Stimulated activated effector memory CD8-positive, alpha-beta T cell treated with anti-CD3 and anti-CD28 coated beads, Interleukin-12 subunit alpha, Interleukin-12 subunit beta, amount 100 ng/mL, for 72 hours (primary cell): ENCODE measurements at regions not wholly inside any gene's neighbourhood (a gene's known extent, or its start where the extent isn't known, plus 50 kb on each side); places are given as distances from the start of the nearest gene placed in this dataset.

Source experiments
- ATAC-seq: fragments of 150-1000 bp; cut with Tn5 transposase; 2 replicates; pipeline ENCODE4 v1.10.0; 2021
- DNase-seq, 2 donors: peaks; one replicate each; pipeline ENCODE4 v3.0.0; 2021 to 2022; ENCODE audit warnings: low spot score in 2 of 2
- H3K27ac Mint-ChIP-seq: one replicate; pipeline ENCODE4 v1.8.0; 2022; ENCODE audit warnings: mild to moderate bottlenecking, mixed read lengths
- H3K36me3 Mint-ChIP-seq: one replicate; pipeline ENCODE4 v1.8.0; 2022; ENCODE audit warnings: mild to moderate bottlenecking, mixed read lengths
- H3K4me1 Mint-ChIP-seq: one replicate; pipeline ENCODE4 v1.8.0; 2022; ENCODE audit warnings: mixed read lengths
- H3K4me3 Mint-ChIP-seq: one replicate; pipeline ENCODE4 v1.8.0; 2022; ENCODE audit warnings: mild to moderate bottlenecking, mixed read lengths
- H3K9me3 Mint-ChIP-seq: one replicate; pipeline ENCODE4 v1.8.0; 2022; ENCODE audit warnings: mixed read lengths

DNA sequence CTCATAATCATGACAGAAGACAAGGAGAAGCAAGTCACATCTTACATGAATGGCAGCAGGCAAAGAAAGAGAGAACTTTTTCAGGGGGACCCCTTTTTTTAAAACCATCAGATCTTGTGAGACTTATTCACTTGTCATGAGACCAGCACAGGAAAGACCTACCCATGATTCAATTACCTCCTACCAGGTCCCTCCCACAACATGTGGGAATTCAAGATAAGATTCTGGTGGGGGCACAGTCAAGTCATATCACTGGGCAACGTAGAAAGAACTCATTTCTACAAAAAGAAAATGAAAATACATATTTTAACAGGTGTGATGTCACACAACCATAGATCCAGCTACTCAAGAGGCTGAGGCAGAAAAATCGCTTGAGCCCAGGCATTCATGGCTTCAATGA lies 304.1 kb downstream of the IPMK start:
- no peaks in the 10 kb centered on the region for H3K4me1 Mint-ChIP-seq
- ATAC-seq (no peak), DNase-seq (no peak)
- H3K4me3 Mint-ChIP-seq = no peak overlapping the region
- H3K9me3 Mint-ChIP-seq = peaks cover 7% of the 10 kb centered on the region
- H3K36me3 Mint-ChIP-seq = no peaks in the 10 kb centered on the region
- no peak overlapping the region for H3K27ac Mint-ChIP-seq

- H3K4me3 Mint-ChIP-seq = no peak overlapping the region
- no peak overlapping the region for H3K27ac Mint-ChIP-seq
- H3K36me3 Mint-ChIP-seq = no peaks in the 10 kb centered on the region
- H3K9me3 Mint-ChIP-seq = peaks cover 7% of the 10 kb centered on the region
- DNase-seq (no peak), ATAC-seq (no peak)
- no peaks in the 10 kb centered on the region for H3K4me1 Mint-ChIP-seq
Observed at GRCh38 chr10:57962839-57963238, 304.9 kb downstream of the IPMK start.

- peaks cover 7% of the 10 kb centered on the region for H3K9me3 Mint-ChIP-seq
- H3K4me3 Mint-ChIP-seq = no peak overlapping the region
- H3K4me1 Mint-ChIP-seq = no peaks in the 10 kb centered on the region
- ATAC-seq = no peak
- H3K27ac Mint-ChIP-seq = no peak overlapping the region
- no peaks in the 10 kb centered on the region for H3K36me3 Mint-ChIP-seq
- DNase-seq = no peak
Observed at GRCh38 chr10:57961487-57961886, 306.2 kb downstream of the IPMK start.

GRCh38 chr10:57960406-57960805 lies 307.3 kb downstream of the IPMK start:
- Mint-ChIP-seq H3K36me3 (no peaks in the 10 kb centered on the region), H3K4me3 (no peak overlapping the region), H3K9me3 (peaks cover 7% of the 10 kb centered on the region)

GRCh38 chr10:57959318-57960006 lies 308.2 kb downstream of the IPMK start:
- no peak overlapping the region for H3K4me3 Mint-ChIP-seq
- DNase-seq = no peak
- H3K4me1 Mint-ChIP-seq = no peaks in the 10 kb centered on the region

More at GRCh38 chr10:57960406-57960805, 307.3 kb downstream of the IPMK start:
- ATAC-seq = no peak
- no peaks in the 10 kb centered on the region for H3K4me1 Mint-ChIP-seq
- H3K27ac Mint-ChIP-seq = no peak overlapping the region
- DNase-seq = no peak

DNA sequence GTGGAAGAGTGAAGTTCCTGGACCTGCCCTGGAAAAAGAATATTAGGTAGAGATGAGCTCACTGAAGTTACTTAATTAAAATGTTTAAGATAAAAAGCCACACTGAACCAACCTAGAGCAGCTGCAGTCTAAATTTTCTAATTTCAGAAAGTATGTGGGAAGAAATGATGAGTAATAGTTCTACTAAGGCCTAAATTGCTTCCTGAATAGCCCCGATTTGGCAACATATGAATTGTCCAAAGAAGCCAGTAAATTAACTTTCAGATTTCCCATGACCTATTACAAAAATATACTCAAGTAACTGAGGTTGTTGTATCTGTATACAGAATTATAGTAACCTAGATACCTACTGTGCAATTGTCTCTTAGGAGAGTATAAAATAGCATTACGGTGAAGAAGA lies 312.6 kb downstream of the IPMK start:
- no peak for ATAC-seq
- no peak overlapping the region for H3K27ac Mint-ChIP-seq
- no peaks in the 10 kb centered on the region for H3K36me3 Mint-ChIP-seq
- H3K4me3 Mint-ChIP-seq = no peak overlapping the region
- no peaks in the 10 kb centered on the region for H3K9me3 Mint-ChIP-seq
- H3K4me1 Mint-ChIP-seq = no peaks in the 10 kb centered on the region
- no peak for DNase-seq

More at GRCh38 chr10:57959318-57960006, 308.2 kb downstream of the IPMK start:
- Mint-ChIP-seq H3K36me3 (no peaks in the 10 kb centered on the region), H3K9me3 (peaks cover 7% of the 10 kb centered on the region), H3K27ac (no peak overlapping the region)
- no peak for ATAC-seq

DNA sequence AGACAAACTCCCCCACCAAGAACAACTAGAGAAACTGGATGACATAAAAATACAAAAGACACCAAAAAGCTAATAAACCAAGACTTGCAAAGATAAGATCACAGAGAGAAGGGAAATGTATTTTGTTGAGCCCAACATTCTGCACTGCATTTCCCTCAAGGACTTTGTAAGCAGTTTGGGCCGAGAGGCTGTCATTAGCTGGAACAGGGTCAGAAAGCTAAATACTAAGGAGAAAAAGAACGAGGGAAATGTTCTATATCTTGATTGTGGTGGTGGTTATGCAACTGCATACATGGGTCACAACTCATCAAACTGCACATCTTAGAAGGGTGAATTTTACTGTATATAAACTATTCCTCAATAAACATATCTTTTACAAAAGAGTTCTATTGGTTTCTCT lies 315.0 kb downstream of the IPMK start:
- Mint-ChIP-seq H3K9me3 (no peaks in the 10 kb centered on the region), H3K4me3 (no peak overlapping the region), H3K27ac (no peak overlapping the region), H3K36me3 (no peaks in the 10 kb centered on the region), H3K4me1 (no peaks in the 10 kb centered on the region)
- ATAC-seq (no peak), DNase-seq (no peak)

DNA sequence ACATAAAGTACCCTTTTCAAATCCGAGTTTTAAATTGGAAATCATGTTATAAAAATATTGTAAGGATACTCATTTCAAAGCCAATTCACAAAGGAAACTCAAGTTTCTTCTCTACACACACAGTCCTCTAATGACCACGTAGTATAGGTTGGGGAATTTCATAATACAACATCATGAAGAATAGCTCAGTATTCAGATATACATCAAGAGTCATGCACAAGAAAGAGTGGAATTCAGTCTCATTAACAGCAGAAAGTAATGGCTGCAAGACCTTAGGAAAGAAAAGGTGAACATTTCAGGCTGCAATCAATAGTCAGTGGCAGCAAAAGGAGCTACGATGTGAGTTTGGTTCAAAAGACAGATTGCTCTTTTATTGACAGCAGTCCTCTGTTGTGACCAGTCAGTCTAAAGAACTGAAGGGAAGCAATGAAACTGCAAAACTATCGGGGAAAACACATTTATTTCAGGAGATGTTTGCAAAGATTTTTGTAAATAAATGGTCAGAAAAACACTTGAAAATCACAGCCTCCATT lies 317.2 kb downstream of the IPMK start:
- no peak for ATAC-seq
- Mint-ChIP-seq H3K4me1 (no peaks in the 10 kb centered on the region), H3K27ac (no peak overlapping the region), H3K36me3 (no peaks in the 10 kb centered on the region), H3K4me3 (no peak overlapping the region), H3K9me3 (no peaks in the 10 kb centered on the region)
- no peak for DNase-seq

DNA sequence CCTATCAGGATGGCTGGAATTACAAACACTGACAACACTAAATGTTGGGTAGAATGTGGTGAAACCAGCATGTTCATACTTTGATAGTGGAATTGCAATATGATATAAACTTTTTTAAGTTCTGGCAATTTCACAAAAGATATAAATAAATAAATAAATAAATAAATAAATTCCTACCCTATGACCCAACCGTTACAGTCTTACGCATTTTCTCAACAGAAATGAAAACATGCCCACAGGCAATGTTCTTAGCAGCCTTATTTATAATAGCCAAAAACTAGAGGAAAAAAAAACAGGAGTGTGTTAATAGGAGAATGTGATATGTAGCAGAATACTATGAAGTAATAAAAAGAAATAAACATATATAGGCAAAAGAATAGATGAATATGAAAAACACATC lies 318.9 kb downstream of the IPMK start:
- H3K27ac Mint-ChIP-seq = no peak overlapping the region
- no peak for ATAC-seq
- DNase-seq = no peak
- no peaks in the 10 kb centered on the region for H3K9me3 Mint-ChIP-seq
- H3K4me1 Mint-ChIP-seq = no peaks in the 10 kb centered on the region
- no peak overlapping the region for H3K4me3 Mint-ChIP-seq
- H3K36me3 Mint-ChIP-seq = no peaks in the 10 kb centered on the region

- DNase-seq (no peak), ATAC-seq (no peak)
- Mint-ChIP-seq H3K9me3 (peaks cover 3% of the 10 kb centered on the region), H3K4me1 (no peaks in the 10 kb centered on the region), H3K27ac (no peak overlapping the region), H3K36me3 (no peaks in the 10 kb centered on the region), H3K4me3 (no peak overlapping the region)
Observed at GRCh38 chr10:57946833-57947232, 320.9 kb downstream of the IPMK start.

DNA sequence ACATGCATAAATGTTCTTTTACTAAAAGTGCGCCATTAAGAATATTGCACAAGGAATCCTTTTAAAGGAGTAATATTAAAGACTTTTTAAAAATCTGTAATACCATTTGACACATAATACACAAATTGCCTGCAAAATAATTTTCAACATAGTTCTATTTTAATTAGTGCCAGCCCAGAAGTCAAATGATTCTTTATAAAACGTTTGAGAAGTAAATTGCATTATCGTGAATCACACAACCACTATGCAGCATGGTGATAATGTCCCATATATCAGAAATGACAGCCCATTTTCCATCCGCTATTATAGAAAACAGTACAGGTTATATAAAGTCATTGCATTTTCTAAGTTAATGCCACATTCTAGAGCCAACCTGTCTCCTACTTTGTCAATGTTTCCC lies 324.0 kb downstream of the IPMK start:
- ATAC-seq = no peak
- Mint-ChIP-seq H3K36me3 (no peaks in the 10 kb centered on the region), H3K4me1 (no peaks in the 10 kb centered on the region), H3K4me3 (no peak overlapping the region), H3K9me3 (peaks cover 3% of the 10 kb centered on the region), H3K27ac (no peak overlapping the region)
- DNase-seq = no peak

DNA sequence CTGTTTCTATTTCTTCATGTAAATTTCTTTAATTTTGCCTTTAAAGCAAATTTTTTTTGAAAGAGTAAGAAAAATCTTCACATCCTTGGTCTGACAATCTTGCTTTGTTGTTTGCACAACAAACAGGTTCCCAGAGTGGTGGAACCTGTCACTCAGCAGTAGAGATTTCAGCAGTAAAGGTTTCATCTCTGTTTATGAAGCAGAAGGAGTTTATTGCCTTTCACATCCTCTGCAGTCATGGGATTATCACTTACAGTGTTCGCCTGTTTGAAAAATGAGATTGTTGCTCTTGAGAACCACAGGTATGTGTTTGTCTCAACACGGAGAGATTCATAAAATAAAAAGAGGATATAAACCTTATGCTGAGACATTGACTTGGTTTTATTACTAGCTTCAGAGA lies 342.6 kb downstream of the IPMK start:
- Mint-ChIP-seq H3K4me3 (no peak overlapping the region), H3K27ac (no peak overlapping the region), H3K36me3 (no peaks in the 10 kb centered on the region), H3K4me1 (no peaks in the 10 kb centered on the region), H3K9me3 (peaks cover 12% of the 10 kb centered on the region)
- no peak for ATAC-seq
- DNase-seq = no peak

- no peaks in the 10 kb centered on the region for H3K36me3 Mint-ChIP-seq
- no peak overlapping the region for H3K27ac Mint-ChIP-seq
- no peaks in the 10 kb centered on the region for H3K4me1 Mint-ChIP-seq
- no peak overlapping the region for H3K4me3 Mint-ChIP-seq
- peaks cover 2% of the 10 kb centered on the region for H3K9me3 Mint-ChIP-seq
- no peak for ATAC-seq
- DNase-seq = no peak
Observed at GRCh38 chr10:57921140-57921539, 346.6 kb downstream of the IPMK start.

GRCh38 chr10:57919864-57920263 lies 347.8 kb downstream of the IPMK start:
- Mint-ChIP-seq H3K36me3 (no peaks in the 10 kb centered on the region), H3K4me3 (no peak overlapping the region), H3K4me1 (no peaks in the 10 kb centered on the region), H3K9me3 (peaks cover 2% of the 10 kb centered on the region), H3K27ac (no peak overlapping the region)
- no peak for DNase-seq
- no peak for ATAC-seq

- H3K27ac Mint-ChIP-seq = no peak overlapping the region
- no peaks in the 10 kb centered on the region for H3K9me3 Mint-ChIP-seq
- no peaks in the 10 kb centered on the region for H3K4me1 Mint-ChIP-seq
- H3K4me3 Mint-ChIP-seq = no peak overlapping the region
- no peaks in the 10 kb centered on the region for H3K36me3 Mint-ChIP-seq
- DNase-seq (no peak), ATAC-seq (no peak)
Observed at GRCh38 chr10:57917019-57917418, 350.7 kb downstream of the IPMK start.

GRCh38 chr10:57905861-57906260 lies 361.8 kb downstream of the IPMK start:
- Mint-ChIP-seq H3K4me1 (no peaks in the 10 kb centered on the region), H3K36me3 (no peaks in the 10 kb centered on the region), H3K9me3 (peaks cover 4% of the 10 kb centered on the region), H3K27ac (no peak overlapping the region), H3K4me3 (no peak overlapping the region)
- ATAC-seq (no peak), DNase-seq (no peak)
